Anterior cingulate cortex (tissue), 58 donors: ENCODE measurements at regions not wholly inside any gene's neighbourhood (a gene's known extent, or its start where the extent isn't known, plus 50 kb on each side); places are given as distances from the start of the nearest gene placed in this dataset.

Source experiments
- DNase-seq, 58 donors: peaks; one replicate each; lab custom pipeline; 2025; lab: John Stamatoyannopoulos, UW

GRCh38 chr17:77733576-77734296, 224.8 kb upstream of the TNRC6C start:
- DNase-seq = no peak

GRCh38 chr17:77734371-77735080, 224.0 kb upstream of the TNRC6C start:
- peak in 54 of 58 donors; percentile 36 to 92 (median 75) for DNase-seq

- no peak for DNase-seq
Measured at GRCh38 chr17:77735081-77735565, 223.4 kb upstream of the TNRC6C start.

GRCh38 chr17:77735566-77736198, 222.8 kb upstream of the TNRC6C start:
- peak in 13 of 58 donors; percentile 5 to 55 (median 37) for DNase-seq

GRCh38 chr17:77736199-77736585, 222.3 kb upstream of the TNRC6C start:
- DNase-seq = no peak

- DNase-seq = no peak
Measured at GRCh38 chr17:77736721-77737120, 221.8 kb upstream of the TNRC6C start.

GRCh38 chr17:77737442-77738265, 220.8 kb upstream of the TNRC6C start:
- no peak for DNase-seq

- peak in 7 of 58 donors; percentile 18 to 64 (median 31) for DNase-seq
Measured at GRCh38 chr17:77738751-77739531, 219.6 kb upstream of the TNRC6C start.

- no peak for DNase-seq
Measured at GRCh38 chr17:77740481-77740880, 218.0 kb upstream of the TNRC6C start.

- no peak for DNase-seq
Measured at GRCh38 chr17:77741109-77741508, 217.4 kb upstream of the TNRC6C start.

- DNase-seq = no peak
Measured at GRCh38 chr17:77742579-77742978, 215.9 kb upstream of the TNRC6C start.

GRCh38 chr17:77744066-77744988, 214.2 kb upstream of the TNRC6C start:
- DNase-seq = no peak

- no peak for DNase-seq
Measured at GRCh38 chr17:77745702-77746101, 212.8 kb upstream of the TNRC6C start.

- no peak for DNase-seq
Measured at GRCh38 chr17:77746393-77746792, 212.1 kb upstream of the TNRC6C start.

GRCh38 chr17:77746896-77747554, 211.5 kb upstream of the TNRC6C start:
- DNase-seq = no peak

- no peak for DNase-seq
Measured at GRCh38 chr17:77748436-77748835, 210.1 kb upstream of the TNRC6C start.

GRCh38 chr17:77749321-77749751, 209.2 kb upstream of the TNRC6C start:
- DNase-seq = no peak

GRCh38 chr17:77749989-77750388, 208.5 kb upstream of the TNRC6C start:
- no peak for DNase-seq
